ENCODE measurements at regions not wholly inside any gene's neighbourhood (a gene's known extent, or its start where the extent isn't known, plus 50 kb on each side); places are given as distances from the start of the nearest gene placed in this dataset.

- H3K9me3 ChIP-seq (replicated peaks; ENCODE audit: control insufficient read depth, insufficient read depth, low read depth, low read length) = no peaks in the 10 kb centered on the region
- FAIRE-seq (no peak), DNase-seq (ENCODE audit: extremely low read depth in 1 of 4, low spot score in 3 of 4) (no peak), ATAC-seq (no peak)
- no peaks in the 10 kb centered on the region for H3K9me1 ChIP-seq (ENCODE audit: control insufficient read depth, insufficient read depth, low read length)
- H3K4me1 ChIP-seq (replicated peaks in 1 of 2; ENCODE audit: control insufficient read depth in 2 of 2, insufficient read depth in 2 of 2, low read length in 2 of 2) = no peaks in the 10 kb centered on the region
- WGBS (ENCODE audit: insufficient coverage, low coverage, missing lambda C conversion rate) = 0% methylated on average over 2 of the region's 2 CpGs
- H3K27ac ChIP-seq (ENCODE audit: extremely low read depth, low read depth, low read length) = no peak overlapping the region
- in situ Hi-C loops (cut with MboI) = no loop called here
- H3K79me2 ChIP-seq (ENCODE audit: control insufficient read depth, insufficient read depth, low read length) = no peaks in the 10 kb centered on the region
- intact Hi-C loops (cut with micrococcal nuclease) = no loop called here
- POLR2A ChIA-PET = no interaction called here
- H3K4me3 ChIP-seq = no peak overlapping the region
- no peaks in the 10 kb centered on the region for H3K27me3 ChIP-seq (ENCODE audit: control insufficient read depth in 2 of 2, insufficient read depth in 2 of 2, low read length in 2 of 2)
- CTCF ChIA-PET (ENCODE audit: low intra/inter-chr PET ratio) = no interaction called here
- H3K4me2 ChIP-seq (ENCODE audit: insufficient read depth, low read length) = no peak overlapping the region
- TF ChIP-seq BRD9 (IDR thresholded peaks at IDR 0.05; ENCODE audit: low read depth, partially characterized antibody) (no peak), CCNT2 (IDR thresholded peaks at IDR 0.05; ENCODE audit: borderline replicate concordance, extremely low read depth, insufficient read length, low read depth, low read length) (no peak), ZKSCAN3 (CRISPR knock-in tag; IDR thresholded peaks at IDR 0.05) (no peak), SRSF9 (IDR thresholded peaks at IDR 0.05; ENCODE audit: borderline replicate concordance, low read depth, low read length) (no peak), HDAC8 (tag; IDR thresholded peaks at IDR 0.05) (no peak), ZBTB34 (CRISPR knock-in tag; IDR thresholded peaks at IDR 0.05) (no peak)
- no peak overlapping the region for H2AFZ ChIP-seq (ENCODE audit: low read depth, low read length)
- H3K9ac ChIP-seq (ENCODE audit: insufficient read depth in 1 of 2, low read depth in 2 of 2, low read length in 2 of 2) = no peak overlapping the region
- BruUV-seq (replicated peaks) = no TSS peak
- H4K20me1 ChIP-seq (replicated peaks; ENCODE audit: control insufficient read depth, insufficient read depth, low read length) = no peaks in the 10 kb centered on the region
- no peaks in the 10 kb centered on the region for H3K36me3 ChIP-seq (ENCODE audit: control insufficient read depth, insufficient read depth, low read length)
These were observed 307.8 kb upstream of the DIPK2B start for GRCh38 chrX:45508454-45508853.
